ENCODE measurements at regions not wholly inside any gene's neighbourhood (a gene's known extent, or its start where the extent isn't known, plus 50 kb on each side); places are given as distances from the start of the nearest gene placed in this dataset.

- Mint-ChIP-seq H3K27me3 (ENCODE audit: low read depth, unreplicated experiment) (no peaks in the 10 kb centered on the region), H3K36me3 (ENCODE audit: low read depth, unreplicated experiment) (no peaks in the 10 kb centered on the region), H3K4me1 (ENCODE audit: low read depth, unreplicated experiment) (peaks cover 20% of the 10 kb centered on the region), H3K9me3 (ENCODE audit: unreplicated experiment) (no peaks in the 10 kb centered on the region), H3K4me3 (ENCODE audit: unreplicated experiment) (no peak overlapping the region), H3K27ac (ENCODE audit: unreplicated experiment) (no peak overlapping the region)
- Histone ChIP-seq H3K79me2 (ENCODE audit: insufficient read depth, low read length) (no peaks in the 10 kb centered on the region), H3K4me2 (ENCODE audit: low read length) (peak overlapping the region; percentile 27), H3K9ac (ENCODE audit: low read length) (no peak overlapping the region), H2AFZ (ENCODE audit: low read depth, low read length) (no peak overlapping the region), H3K27me3 (ENCODE audit: insufficient read depth, low read length) (no peaks in the 10 kb centered on the region), H3K27ac (ENCODE audit: low read depth, low read length) (peak overlapping the region; percentile 26), H3K4me3 (ENCODE audit: insufficient read depth, low read depth, low read length) (no peak overlapping the region), H3K4me1 (ENCODE audit: insufficient read depth, low read length) (peaks cover 6% of the 10 kb centered on the region), H3K9me3 (ENCODE audit: insufficient read depth, low read depth, low read length) (no peaks in the 10 kb centered on the region), H3K36me3 (ENCODE audit: insufficient read depth, low read length) (no peaks in the 10 kb centered on the region), H4K20me1 (ENCODE audit: insufficient read depth, low read length) (no peaks in the 10 kb centered on the region)
- TF ChIP-seq EZH2 (IDR thresholded peaks at IDR 0.05; ENCODE audit: insufficient read depth, low read length) (no peak), CTCF (IDR thresholded peaks at IDR 0.05; ENCODE audit: insufficient read depth, low read depth, low read length) (no peak)
- FAIRE-seq (no peak), DNase-seq (ENCODE audit: low read depth) (peak; percentile 57)
Observed at GRCh38 chr12:82182601-82183190, 175.5 kb downstream of the CCDC59 start.

DNA sequence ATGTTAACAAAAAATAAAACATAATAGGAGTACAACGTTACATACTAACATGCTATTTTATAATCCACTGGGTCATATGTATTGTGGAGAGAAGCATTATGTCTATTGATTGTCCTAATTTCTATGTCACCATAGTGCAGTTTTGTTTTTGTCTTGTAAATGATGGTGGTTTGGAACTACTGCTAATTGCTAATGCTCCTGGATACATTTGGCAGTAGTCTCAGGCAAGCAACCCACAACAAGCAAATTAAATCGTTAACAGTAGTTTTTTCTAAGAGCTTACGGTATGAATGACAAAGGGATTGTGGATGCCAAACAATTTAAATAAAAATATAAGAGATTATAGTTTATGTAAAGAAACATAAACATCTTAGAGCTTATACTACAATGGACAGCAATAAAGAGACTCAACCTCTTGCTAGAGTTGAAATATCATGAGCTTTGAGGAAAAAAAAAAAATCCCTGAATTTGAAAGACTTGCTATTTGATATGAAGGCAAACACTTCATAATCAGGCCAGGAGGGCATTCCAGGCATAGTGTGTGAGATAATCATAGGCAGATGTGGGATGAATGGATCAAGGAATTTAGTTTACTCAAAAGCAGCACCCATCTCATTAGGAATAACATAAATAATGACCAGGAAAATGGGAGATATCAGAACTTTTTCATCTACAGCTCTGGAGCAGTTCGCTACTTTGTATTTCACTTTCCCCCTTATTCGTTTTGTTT is 181.3 kb downstream of the CCDC59 start:
- H3K9me3 Mint-ChIP-seq (ENCODE audit: unreplicated experiment): no peaks in the 10 kb centered on the region
- FAIRE-seq (no peak), DNase-seq (ENCODE audit: low read depth) (peak; percentile 61)
- Histone ChIP-seq H4K20me1 (ENCODE audit: insufficient read depth, low read length) (no peaks in the 10 kb centered on the region), H3K9ac (ENCODE audit: low read length) (no peak overlapping the region), H3K4me2 (ENCODE audit: low read length) (peak overlapping the region; percentile 36), H2AFZ (ENCODE audit: low read depth, low read length) (no peak overlapping the region), H3K4me1 (ENCODE audit: insufficient read depth, low read length) (peaks cover 5% of the 10 kb centered on the region), H3K9me3 (ENCODE audit: insufficient read depth, low read depth, low read length) (no peaks in the 10 kb centered on the region), H3K27me3 (ENCODE audit: insufficient read depth, low read length) (no peaks in the 10 kb centered on the region), H3K36me3 (ENCODE audit: insufficient read depth, low read length) (no peaks in the 10 kb centered on the region), H3K4me3 (ENCODE audit: insufficient read depth, low read depth, low read length) (no peak overlapping the region), H3K79me2 (ENCODE audit: insufficient read depth, low read length) (no peaks in the 10 kb centered on the region), H3K27ac (ENCODE audit: low read depth, low read length) (no peak overlapping the region)
- no peak overlapping the region for H3K27ac Mint-ChIP-seq (ENCODE audit: unreplicated experiment)
- peaks cover 14% of the 10 kb centered on the region for H3K4me1 Mint-ChIP-seq (ENCODE audit: low read depth, unreplicated experiment)
- H3K36me3 Mint-ChIP-seq (ENCODE audit: low read depth, unreplicated experiment): no peaks in the 10 kb centered on the region
- H3K27me3 Mint-ChIP-seq (ENCODE audit: low read depth, unreplicated experiment): no peaks in the 10 kb centered on the region
- TF ChIP-seq EZH2 (IDR thresholded peaks at IDR 0.05; ENCODE audit: insufficient read depth, low read length) (no peak), CTCF (IDR thresholded peaks at IDR 0.05; ENCODE audit: insufficient read depth, low read depth, low read length) (no peak)
- no peak overlapping the region for H3K4me3 Mint-ChIP-seq (ENCODE audit: unreplicated experiment)

DNA sequence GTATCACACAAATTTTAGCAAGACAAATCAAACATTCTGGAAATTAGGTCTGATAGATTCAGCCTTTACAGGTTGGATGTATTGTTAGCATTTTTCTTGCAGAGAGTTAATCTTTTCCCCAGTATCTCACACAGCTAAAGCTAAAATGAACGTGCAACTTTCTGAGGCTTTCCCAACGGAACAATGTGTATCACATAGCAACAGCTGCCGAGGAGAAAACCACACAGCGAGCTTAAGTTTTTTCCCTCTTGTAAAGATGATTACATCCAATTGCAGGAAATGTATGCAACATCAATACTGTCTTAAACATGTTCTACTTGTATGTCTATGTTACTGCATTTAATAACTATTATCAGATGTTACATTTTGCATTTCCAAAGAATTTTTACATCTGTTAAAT is 182.2 kb downstream of the CCDC59 start:
- Histone ChIP-seq H3K27me3 (ENCODE audit: insufficient read depth, low read length) (no peaks in the 10 kb centered on the region), H3K9me3 (ENCODE audit: insufficient read depth, low read depth, low read length) (no peaks in the 10 kb centered on the region), H3K9ac (ENCODE audit: low read length) (no peak overlapping the region), H3K4me3 (ENCODE audit: insufficient read depth, low read depth, low read length) (no peak overlapping the region), H3K36me3 (ENCODE audit: insufficient read depth, low read length) (no peaks in the 10 kb centered on the region), H4K20me1 (ENCODE audit: insufficient read depth, low read length) (no peaks in the 10 kb centered on the region), H3K79me2 (ENCODE audit: insufficient read depth, low read length) (no peaks in the 10 kb centered on the region), H3K4me2 (ENCODE audit: low read length) (peak overlapping the region; percentile 36), H2AFZ (ENCODE audit: low read depth, low read length) (no peak overlapping the region), H3K27ac (ENCODE audit: low read depth, low read length) (no peak overlapping the region), H3K4me1 (ENCODE audit: insufficient read depth, low read length) (peaks cover 5% of the 10 kb centered on the region)
- H3K27me3 Mint-ChIP-seq (ENCODE audit: low read depth, unreplicated experiment): no peaks in the 10 kb centered on the region
- peaks cover 14% of the 10 kb centered on the region for H3K4me1 Mint-ChIP-seq (ENCODE audit: low read depth, unreplicated experiment)
- no peak overlapping the region for H3K27ac Mint-ChIP-seq (ENCODE audit: unreplicated experiment)
- no peak overlapping the region for H3K4me3 Mint-ChIP-seq (ENCODE audit: unreplicated experiment)
- no peaks in the 10 kb centered on the region for H3K36me3 Mint-ChIP-seq (ENCODE audit: low read depth, unreplicated experiment)
- TF ChIP-seq EZH2 (IDR thresholded peaks at IDR 0.05; ENCODE audit: insufficient read depth, low read length) (no peak), CTCF (IDR thresholded peaks at IDR 0.05; ENCODE audit: insufficient read depth, low read depth, low read length) (no peak)
- H3K9me3 Mint-ChIP-seq (ENCODE audit: unreplicated experiment): no peaks in the 10 kb centered on the region
- FAIRE-seq (no peak), DNase-seq (ENCODE audit: low read depth) (no peak)

Data from astrocyte (in vitro differentiated cells and primary cell).